ENCODE measurements at regions not wholly inside any gene's neighbourhood (a gene's known extent, or its start where the extent isn't known, plus 50 kb on each side); places are given as distances from the start of the nearest gene placed in this dataset.

GRCh38 chr2:18980104-18980785 lies 378.2 kb downstream of the OSR1 start:
- Histone ChIP-seq H3K9me3 (ENCODE audit: control insufficient read depth, insufficient read depth, low read length) (no peaks in the 10 kb centered on the region), H3K9ac (ENCODE audit: low read depth, low read length) (no peak overlapping the region), H3K4me1 (ENCODE audit: control insufficient read depth, insufficient read depth, low read length) (peaks cover 15% of the 10 kb centered on the region), H2AK5ac (ENCODE audit: low read depth, low read length) (peak overlapping the region; percentile 5; the same call in 1 of the 2 replicates), H3K27me3 (ENCODE audit: control insufficient read depth, insufficient read depth, low read length) (no peaks in the 10 kb centered on the region), H2BK120ac (ENCODE audit: low read depth, low read length) (peak overlapping the region; percentile 9; the same call in 1 of the 2 replicates), H4K5ac (ENCODE audit: low read depth, low read length) (no peak overlapping the region), H2AFZ (replicated peaks; ENCODE audit: low read length, poor library complexity) (no peak overlapping the region), H3K27ac (ENCODE audit: insufficient read depth, low read length) (no peak overlapping the region), H2AK9ac (replicated peaks; ENCODE audit: low read depth, low read length, poor library complexity) (no peak overlapping the region), H3K18ac (ENCODE audit: low read depth, low read length) (peak overlapping the region; percentile 16; the same call in 1 of the 2 replicates), H2BK5ac (ENCODE audit: low read depth, low read length, poor library complexity, severe bottlenecking) (no peak overlapping the region), H4K20me1 (ENCODE audit: insufficient read depth, low read length) (no peaks in the 10 kb centered on the region), H3K56ac (ENCODE audit: extremely low read depth, insufficient read depth, low read length) (no peak overlapping the region), H4K8ac (ENCODE audit: low read depth in 2 of 2, low read length in 2 of 2) (peak overlapping the region in 1 of 2 experiments; percentile 6; a peak in 1 of 4 replicates), H3K4me2 (ENCODE audit: low read depth, low read length) (no peak overlapping the region), H3K4ac (ENCODE audit: low read depth, low read length) (0 out of 2 replicates have a peak overlapping the region, but pooled peaks have one; percentile 0), H2BK20ac (ENCODE audit: low read depth, low read length) (peak overlapping the region; percentile 13; the same call in 1 of the 2 replicates), H3K4me3 (ENCODE audit: insufficient read depth, low read depth, low read length) (no peak overlapping the region), H3K36me3 (ENCODE audit: control insufficient read depth, insufficient read depth, low read length) (no peaks in the 10 kb centered on the region), H3K14ac (replicated peaks; ENCODE audit: low read depth, low read length) (no peak overlapping the region), H2BK15ac (ENCODE audit: low read depth, low read length) (peak overlapping the region; percentile 51; the same call in 1 of the 3 replicates), H3K79me1 (ENCODE audit: low read depth in 1 of 2, low read length in 2 of 2) (no peaks in the 10 kb centered on the region), H4K91ac (ENCODE audit: insufficient read depth, low read depth, low read length) (no peak overlapping the region), H3K23ac (ENCODE audit: low read depth, low read length) (no peak overlapping the region), H3K9me1 (ENCODE audit: insufficient read depth, low read length) (peaks cover 8% of the 10 kb centered on the region)
- intact Hi-C loops (cut with micrococcal nuclease) (loop anchor here (10.0 kb wide), 1 partner anchor 455 kb away; no protein-coding TSS in a partner anchor), in situ Hi-C loops (cut with MboI; ENCODE audit: low sequenced_read_pairs) (no loop called here), dilution Hi-C loops (cut with HindIII; ENCODE audit: low sequenced_read_pairs, unreplicated experiment) (no loop called here)
- TF ChIP-seq NFE2L2 (IDR thresholded peaks at IDR 0.05; ENCODE audit: low read depth, low read length), result no peak
- no peak for TF ChIP-seq RFX5 (IDR thresholded peaks at IDR 0.05; ENCODE audit: low read depth, low read length)
- TF ChIP-seq, protein P1, sequence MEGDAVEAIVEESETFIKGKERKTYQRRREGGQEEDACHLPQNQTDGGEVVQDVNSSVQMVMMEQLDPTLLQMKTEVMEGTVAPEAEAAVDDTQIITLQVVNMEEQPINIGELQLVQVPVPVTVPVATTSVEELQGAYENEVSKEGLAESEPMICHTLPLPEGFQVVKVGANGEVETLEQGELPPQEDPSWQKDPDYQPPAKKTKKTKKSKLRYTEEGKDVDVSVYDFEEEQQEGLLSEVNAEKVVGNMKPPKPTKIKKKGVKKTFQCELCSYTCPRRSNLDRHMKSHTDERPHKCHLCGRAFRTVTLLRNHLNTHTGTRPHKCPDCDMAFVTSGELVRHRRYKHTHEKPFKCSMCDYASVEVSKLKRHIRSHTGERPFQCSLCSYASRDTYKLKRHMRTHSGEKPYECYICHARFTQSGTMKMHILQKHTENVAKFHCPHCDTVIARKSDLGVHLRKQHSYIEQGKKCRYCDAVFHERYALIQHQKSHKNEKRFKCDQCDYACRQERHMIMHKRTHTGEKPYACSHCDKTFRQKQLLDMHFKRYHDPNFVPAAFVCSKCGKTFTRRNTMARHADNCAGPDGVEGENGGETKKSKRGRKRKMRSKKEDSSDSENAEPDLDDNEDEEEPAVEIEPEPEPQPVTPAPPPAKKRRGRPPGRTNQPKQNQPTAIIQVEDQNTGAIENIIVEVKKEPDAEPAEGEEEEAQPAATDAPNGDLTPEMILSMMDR (conservative IDR thresholded peaks at IDR 0.05; ENCODE audit: low read depth, low read length), result no peak
- TF ChIP-seq RAD21 (IDR thresholded peaks at IDR 0.05; ENCODE audit: low read length), result no peak
- TF ChIP-seq, protein P2, sequence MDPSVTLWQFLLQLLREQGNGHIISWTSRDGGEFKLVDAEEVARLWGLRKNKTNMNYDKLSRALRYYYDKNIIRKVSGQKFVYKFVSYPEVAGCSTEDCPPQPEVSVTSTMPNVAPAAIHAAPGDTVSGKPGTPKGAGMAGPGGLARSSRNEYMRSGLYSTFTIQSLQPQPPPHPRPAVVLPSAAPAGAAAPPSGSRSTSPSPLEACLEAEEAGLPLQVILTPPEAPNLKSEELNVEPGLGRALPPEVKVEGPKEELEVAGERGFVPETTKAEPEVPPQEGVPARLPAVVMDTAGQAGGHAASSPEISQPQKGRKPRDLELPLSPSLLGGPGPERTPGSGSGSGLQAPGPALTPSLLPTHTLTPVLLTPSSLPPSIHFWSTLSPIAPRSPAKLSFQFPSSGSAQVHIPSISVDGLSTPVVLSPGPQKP (IDR thresholded peaks at IDR 0.05; ENCODE audit: borderline replicate concordance, low read depth, low read length), result no peak
- no peak for TF ChIP-seq BHLHE40 (IDR thresholded peaks at IDR 0.05; ENCODE audit: low read depth, low read length)
- no peak for TF ChIP-seq CHD1 (IDR thresholded peaks at IDR 0.05; ENCODE audit: low read depth, low read length)
- TF ChIP-seq CEBPB (IDR thresholded peaks at IDR 0.05; ENCODE audit: low read depth, low read length), result no peak
- TF ChIP-seq MAFK (IDR thresholded peaks at IDR 0.05; ENCODE audit: low read depth, low read length), result no peak
- TF ChIP-seq USF2 (IDR thresholded peaks at IDR 0.05; ENCODE audit: low read depth, low read length), result no peak
- TF ChIP-seq RCOR1 (IDR thresholded peaks at IDR 0.05; ENCODE audit: insufficient replicate concordance, low read length), result no peak
- no peak for TF ChIP-seq MAZ (IDR thresholded peaks at IDR 0.05; ENCODE audit: borderline replicate concordance, low read depth, low read length)
- TF ChIP-seq FOS (IDR thresholded peaks at IDR 0.05; ENCODE audit: low read depth, low read length), result no peak
- POLR2A ChIA-PET (ENCODE audit: unreplicated experiment), result no interaction called here
- no TSS peak for BruUV-seq (replicated peaks)
- ATAC-seq (ENCODE audit: low read depth), result no peak
- DNase-seq, result no peak
- 82% methylated on average over 3 of the region's 5 CpGs; no CpG with 5 or more reads in 1 of the 2 experiments for WGBS, 2 experiments (ENCODE audit: extremely low coverage in 2 of 2, insufficient read length in 1 of 2)
- CTCF ChIA-PET, result no interaction called here

Measured in IMR-90 (cell line).